Upper lobe of right lung (tissue), 1 donor: ENCODE measurements at regions not wholly inside any gene's neighbourhood (a gene's known extent, or its start where the extent isn't known, plus 50 kb on each side); places are given as distances from the start of the nearest gene placed in this dataset.

ENCODE experiments used
- ATAC-seq: fragments of 200-7000 bp; cut with Tn5 transposase; one replicate; pipeline ENCODE4 v1.9.1; 2020; ENCODE audit warnings: mild to moderate bottlenecking, moderate library complexity
- DNase-seq: peaks from one replicate; pipeline ENCODE4 v3.0.0-alpha.2; 2020
- H3K27ac ChIP-seq: fragments of 200-600 bp; one replicate; pipeline ENCODE4 v1.8.0; 2022
- H3K27me3 ChIP-seq: fragments of 200-600 bp; one replicate; pipeline ENCODE4 v1.8.0; 2022; ENCODE audit warnings: mild to moderate bottlenecking
- H3K36me3 ChIP-seq: fragments of 200-600 bp; one replicate; pipeline ENCODE4 v1.8.0; 2022
- H3K4me1 ChIP-seq: fragments of 200-600 bp; one replicate; pipeline ENCODE4 v1.8.0; 2022
- H3K4me3 ChIP-seq: fragments of 200-600 bp; one replicate; pipeline ENCODE4 v1.8.0; 2022; ENCODE audit warnings: mild to moderate bottlenecking
- H3K9me3 ChIP-seq: fragments of 200-600 bp; one replicate; pipeline ENCODE4 v1.8.0; 2022
- CTCF ChIP-seq: fragments of 200-600 bp; IDR thresholded peaks from one replicate; pipeline ENCODE4 v1.8.0; 2022; ENCODE audit warnings: antibody characterized with exemption
- intact Hi-C: fragments of 100-400 bp; cut with DNase I; formaldehyde crosslinking; loops from one replicate; pipeline ENCODE4 v1.11.0; 2022
- donor health status: DM: no; HTN: yes; CAD: no; lungs with severe emphysema.

GRCh38 chr2:8399731-8400130 lies 282.1 kb upstream of the ID2 start:
- no peaks in the 10 kb centered on the region for H3K9me3 ChIP-seq
- H3K36me3 ChIP-seq = no peaks in the 10 kb centered on the region
- no peak for TF ChIP-seq CTCF
- H3K4me3 ChIP-seq = no peak overlapping the region
- H3K27me3 ChIP-seq = no peaks in the 10 kb centered on the region
- H3K27ac ChIP-seq = no peak overlapping the region
- H3K4me1 ChIP-seq = no peaks in the 10 kb centered on the region
- DNase-seq (no peak), ATAC-seq (no peak)
- intact Hi-C loops = no loop called here

- Histone ChIP-seq H3K27me3 (no peaks in the 10 kb centered on the region), H3K4me3 (no peak overlapping the region), H3K9me3 (no peaks in the 10 kb centered on the region), H3K27ac (no peak overlapping the region), H3K4me1 (no peaks in the 10 kb centered on the region), H3K36me3 (no peaks in the 10 kb centered on the region)
- no peak for ATAC-seq
- TF ChIP-seq CTCF = no peak
- intact Hi-C loops = no loop called here
- DNase-seq = no peak
These were observed 281.7 kb upstream of the ID2 start for GRCh38 chr2:8400196-8400595.

DNA sequence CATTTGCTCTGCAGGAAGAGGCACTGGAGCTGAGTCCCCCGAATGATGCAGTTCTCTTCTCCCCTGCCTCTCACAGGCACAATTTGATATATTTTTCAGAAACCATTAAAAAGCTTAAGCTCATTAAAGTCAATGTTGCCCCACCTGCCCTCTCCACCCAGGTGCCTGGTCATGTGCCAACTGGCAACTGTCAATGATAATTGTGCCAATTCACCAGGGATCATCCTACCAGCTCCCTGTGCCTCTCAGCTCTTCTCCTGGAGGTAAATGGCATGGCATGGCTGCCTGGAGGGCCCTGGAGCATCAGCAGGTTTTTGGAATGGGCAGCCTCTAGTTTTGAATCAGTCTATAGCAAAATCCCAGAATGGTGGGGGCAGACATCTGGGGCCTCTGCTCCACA lies 279.6 kb upstream of the ID2 start:
- no peaks in the 10 kb centered on the region for H3K36me3 ChIP-seq
- no peak for TF ChIP-seq CTCF
- no peak overlapping the region for H3K4me3 ChIP-seq
- DNase-seq = no peak
- H3K4me1 ChIP-seq = no peaks in the 10 kb centered on the region
- intact Hi-C loops = no loop called here
- no peaks in the 10 kb centered on the region for H3K9me3 ChIP-seq
- ATAC-seq = no peak
- no peak overlapping the region for H3K27ac ChIP-seq
- H3K27me3 ChIP-seq = no peaks in the 10 kb centered on the region

- H3K36me3 ChIP-seq = no peaks in the 10 kb centered on the region
- ATAC-seq = no peak
These were observed 278.0 kb upstream of the ID2 start for GRCh38 chr2:8403876-8404275.

DNA sequence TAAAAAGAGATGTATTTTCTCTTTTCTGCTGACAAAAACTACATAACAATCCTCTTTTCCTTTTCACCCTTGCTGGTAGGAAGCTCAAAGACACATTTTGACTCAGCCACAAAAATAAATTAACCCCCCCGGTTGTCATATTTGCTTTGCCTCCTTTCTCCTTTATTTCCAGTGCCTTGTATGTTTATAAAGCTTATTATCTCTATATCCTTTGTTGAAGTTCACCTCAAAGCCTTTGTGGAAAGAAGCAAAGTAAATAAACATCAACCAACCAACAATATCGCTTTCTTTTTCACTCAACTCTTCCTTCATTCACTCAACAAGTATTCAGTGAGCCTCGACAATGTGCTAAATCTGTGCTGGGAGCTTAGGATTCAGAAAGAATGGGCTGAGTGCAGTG lies 276.5 kb upstream of the ID2 start:
- Histone ChIP-seq H3K4me3 (no peak overlapping the region), H3K36me3 (no peaks in the 10 kb centered on the region), H3K27me3 (no peaks in the 10 kb centered on the region), H3K27ac (no peak overlapping the region), H3K4me1 (no peaks in the 10 kb centered on the region), H3K9me3 (no peaks in the 10 kb centered on the region)
- no peak for TF ChIP-seq CTCF
- ATAC-seq = no peak
- no peak for DNase-seq
- intact Hi-C loops = no loop called here

More at GRCh38 chr2:8403876-8404275, 278.0 kb upstream of the ID2 start:
- H3K4me3 ChIP-seq = no peak overlapping the region
- intact Hi-C loops = no loop called here
- no peaks in the 10 kb centered on the region for H3K27me3 ChIP-seq
- H3K9me3 ChIP-seq = no peaks in the 10 kb centered on the region
- TF ChIP-seq CTCF = no peak
- no peak for DNase-seq
- no peak overlapping the region for H3K27ac ChIP-seq
- no peaks in the 10 kb centered on the region for H3K4me1 ChIP-seq

DNA sequence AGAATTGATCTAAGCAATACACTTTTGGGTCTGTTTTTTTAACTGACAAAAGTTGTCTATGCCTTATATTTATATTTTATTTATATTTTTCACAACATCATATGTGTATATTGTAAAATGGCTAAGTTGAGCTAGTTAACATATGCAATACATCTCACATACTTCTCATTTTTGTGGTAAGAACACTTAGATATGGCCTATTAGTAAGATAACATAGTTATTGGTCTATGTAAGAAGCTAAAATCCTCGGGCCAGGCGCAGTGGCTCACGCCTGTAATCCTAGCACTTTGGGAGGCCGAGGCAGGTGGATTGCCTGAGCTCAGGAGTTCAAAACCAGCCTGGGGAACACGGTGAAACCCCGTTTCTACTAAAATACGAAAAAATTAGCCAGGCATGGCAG lies 275.6 kb upstream of the ID2 start:
- no peak for TF ChIP-seq CTCF
- intact Hi-C loops = no loop called here
- H3K9me3 ChIP-seq = no peaks in the 10 kb centered on the region
- H3K27ac ChIP-seq = no peak overlapping the region
- ATAC-seq (no peak), DNase-seq (no peak)
- H3K27me3 ChIP-seq = no peaks in the 10 kb centered on the region
- H3K4me1 ChIP-seq = no peaks in the 10 kb centered on the region
- no peak overlapping the region for H3K4me3 ChIP-seq
- no peaks in the 10 kb centered on the region for H3K36me3 ChIP-seq
